CD14-positive monocyte (primary cell): ENCODE measurements at regions not wholly inside any gene's neighbourhood (a gene's known extent, or its start where the extent isn't known, plus 50 kb on each side); places are given as distances from the start of the nearest gene placed in this dataset.

Experiments used
- DNase-seq, 3 donors: peaks; one replicate each; pipeline ENCODE4 v3.0.0-alpha.2; 2011 to 2022
- H2AFZ ChIP-seq: 2 replicates; pipeline ENCODE4 v1.6.0; 2012; ENCODE audit warnings: mild to moderate bottlenecking, low read depth, low read length, inconsistent platforms; ENCODE audit not compliant: insufficient read depth, poor library complexity, severe bottlenecking
- H3K27ac ChIP-seq, 2 donors: 1 replicate in 1 of 2; 2 replicates in 1 of 2; pipeline ENCODE4 v1.5.1; 2012 to 2013; ENCODE audit warnings: low read length in 2 of 2, control low read depth in 1 of 2, inconsistent platforms in 1 of 2, low read depth in 1 of 2, mild to moderate bottlenecking in 1 of 2
- H3K27me3 ChIP-seq, 2 donors: one replicate each; pipeline versions ENCODE4 v1.6.0 to v1.6.1; 2011 to 2013; ENCODE audit warnings: low read length in 2 of 2; ENCODE audit not compliant: control insufficient read depth in 2 of 2, insufficient read depth in 2 of 2
- H3K36me3 ChIP-seq, 2 donors: replicated peaks in 1 of 2; 1 replicate in 1 of 2; 2 replicates in 1 of 2; pipeline versions ENCODE4 v1.5.1 to v1.6.1; 2012 to 2013; ENCODE audit warnings: low read length in 2 of 2, control low read depth in 1 of 2, inconsistent platforms in 1 of 2, mild to moderate bottlenecking in 1 of 2; ENCODE audit not compliant: insufficient read depth in 2 of 2, control insufficient read depth in 1 of 2
- H3K4me1 ChIP-seq, 2 donors: 1 replicate in 1 of 2; 2 replicates in 1 of 2; pipeline versions ENCODE4 v1.5.1 to v1.6.1; 2012 to 2013; ENCODE audit warnings: low read length in 2 of 2, control low read depth in 1 of 2, inconsistent platforms in 1 of 2, mild to moderate bottlenecking in 1 of 2, moderate library complexity in 1 of 2; ENCODE audit not compliant: insufficient read depth in 2 of 2, control insufficient read depth in 1 of 2
- H3K4me2 ChIP-seq: replicated peaks from 2 replicates; pipeline ENCODE3; 2012; ENCODE audit warnings: low read length, moderate library complexity, mild to moderate bottlenecking; ENCODE audit not compliant: poor library complexity, severe bottlenecking; ENCODE audit errors: extremely low read depth
- H3K4me3 ChIP-seq, 3 experiments: fragments of 200-600 bp in 1 of 3; sonication (generic) in 1 of 3; replicated peaks in 1 of 3; 1 replicate in 2 of 3; 2 replicates in 1 of 3; pipeline ENCODE4 v1.5.1; 2011 to 2013; ENCODE audit warnings: low read length in 3 of 3, mild to moderate bottlenecking in 3 of 3, control low read depth in 2 of 3, low read depth in 2 of 3, inconsistent platforms in 1 of 3, moderate library complexity in 1 of 3
- H3K79me2 ChIP-seq: 2 replicates; pipeline ENCODE4 v1.6.0; 2012; ENCODE audit warnings: mild to moderate bottlenecking, control low read depth, inconsistent platforms, low read length, moderate library complexity; ENCODE audit not compliant: insufficient read depth
- H3K9ac ChIP-seq: 2 replicates; pipeline ENCODE4 v1.6.0; 2017; ENCODE audit warnings: low read length, mild to moderate bottlenecking; ENCODE audit not compliant: insufficient read depth, poor library complexity, severe bottlenecking
- H3K9me3 ChIP-seq, 2 donors: replicated peaks in 1 of 2; 1 replicate in 1 of 2; 2 replicates in 1 of 2; pipeline versions ENCODE4 v1.5.1 to v1.6.1; 2012 to 2013; ENCODE audit warnings: low read length in 2 of 2, control low read depth in 1 of 2; ENCODE audit not compliant: control insufficient read depth in 1 of 2, insufficient read depth in 1 of 2
- H4K20me1 ChIP-seq: 2 replicates; pipeline ENCODE4 v1.6.0; 2012; ENCODE audit warnings: mild to moderate bottlenecking, low read length, control low read depth, moderate library complexity; ENCODE audit not compliant: insufficient read depth
- H3K27ac Mint-ChIP-seq, 7 donors: one replicate each; pipeline ENCODE4 v1.8.0; 2020; ENCODE audit warnings: mild to moderate bottlenecking in 7 of 7, mixed read lengths in 7 of 7, moderate library complexity in 6 of 7, inconsistent platforms in 2 of 7
- H3K27me3 Mint-ChIP-seq, 3 donors: one replicate each; pipeline ENCODE4 v1.8.0; 2021 to 2022; ENCODE audit warnings: low read depth in 3 of 3, mild to moderate bottlenecking in 3 of 3, mixed read lengths in 3 of 3, moderate library complexity in 3 of 3, inconsistent platforms in 1 of 3
- H3K36me3 Mint-ChIP-seq, 2 donors: one replicate each; pipeline ENCODE4 v1.8.0; 2020; ENCODE audit warnings: mixed read lengths in 2 of 2, inconsistent platforms in 1 of 2, mild to moderate bottlenecking in 1 of 2
- H3K4me1 Mint-ChIP-seq: one replicate; pipeline ENCODE4 v1.8.0; 2020; ENCODE audit warnings: mild to moderate bottlenecking, mixed read lengths
- H3K4me3 Mint-ChIP-seq, 2 donors: one replicate each; pipeline ENCODE4 v1.8.0; 2020; ENCODE audit warnings: mild to moderate bottlenecking in 2 of 2, mixed read lengths in 2 of 2, moderate library complexity in 1 of 2
- H3K9me3 Mint-ChIP-seq, 7 donors: one replicate each; pipeline ENCODE4 v1.8.0; 2020 to 2022; ENCODE audit warnings: mixed read lengths in 7 of 7, mild to moderate bottlenecking in 6 of 7, moderate library complexity in 6 of 7, inconsistent platforms in 2 of 7
- WGBS: methylation state at CpG from one replicate; pipeline ENCODE4 v1.1.5; 2013; ENCODE audit warnings: missing lambda C conversion rate; ENCODE audit not compliant: insufficient coverage; 5-methylcytosine and 5-hydroxymethylcytosine counted together
- intact Hi-C, 2 donors: fragments of 100-400 bp; cut with micrococcal nuclease; formaldehyde crosslinking; loops; one replicate each; pipeline versions ENCODE4 v1.15.0 to v1.15.1; 2023
- TF ChIP-seq, protein P1 (sequence below): fragments of 200-600 bp; IDR thresholded peaks from one replicate; pipeline ENCODE4 v1.8.0; 2022; ENCODE audit warnings: antibody characterized with exemption, mild to moderate bottlenecking

DNA sequence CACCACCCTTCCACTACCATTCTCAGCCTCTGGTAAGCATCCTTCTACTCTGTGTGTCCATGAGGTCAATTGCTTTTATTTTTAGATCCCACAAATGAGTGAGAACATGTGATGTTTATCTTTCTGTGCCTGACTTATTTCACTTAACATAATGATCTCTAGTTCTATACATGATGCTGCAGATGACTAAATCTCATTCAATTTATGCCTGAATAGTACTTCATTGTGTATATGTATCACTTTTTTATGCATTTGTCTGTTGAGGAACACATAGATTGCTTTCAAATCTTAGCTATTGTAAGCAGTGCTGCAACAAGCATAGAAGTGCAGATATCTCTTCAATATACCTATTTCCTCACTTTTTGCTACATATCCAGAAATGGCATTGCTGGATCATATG, 733.3 kb downstream of the SUCLG1 start:
- no peak overlapping the region for H2AFZ ChIP-seq
- H4K20me1 ChIP-seq, result no peaks in the 10 kb centered on the region
- H3K4me2 ChIP-seq, result no peak overlapping the region
- Mint-ChIP-seq H3K27ac (no peak overlapping the region), H3K36me3 (no peaks in the 10 kb centered on the region), H3K9me3 (peaks cover 1 to 10% (median 5%) of the 10 kb centered on the region in 7 donors), H3K4me1 (no peaks in the 10 kb centered on the region), H3K27me3 (no peaks in the 10 kb centered on the region), H3K4me3 (no peak overlapping the region)
- no peaks in the 10 kb centered on the region for H3K36me3 ChIP-seq
- no peaks in the 10 kb centered on the region for H3K9me3 ChIP-seq
- H3K27ac ChIP-seq, result no peak overlapping the region
- intact Hi-C loops, result no loop called here
- no peak for DNase-seq
- H3K4me1 ChIP-seq, result no peaks in the 10 kb centered on the region
- no peaks in the 10 kb centered on the region for H3K27me3 ChIP-seq
- TF ChIP-seq, protein P1, sequence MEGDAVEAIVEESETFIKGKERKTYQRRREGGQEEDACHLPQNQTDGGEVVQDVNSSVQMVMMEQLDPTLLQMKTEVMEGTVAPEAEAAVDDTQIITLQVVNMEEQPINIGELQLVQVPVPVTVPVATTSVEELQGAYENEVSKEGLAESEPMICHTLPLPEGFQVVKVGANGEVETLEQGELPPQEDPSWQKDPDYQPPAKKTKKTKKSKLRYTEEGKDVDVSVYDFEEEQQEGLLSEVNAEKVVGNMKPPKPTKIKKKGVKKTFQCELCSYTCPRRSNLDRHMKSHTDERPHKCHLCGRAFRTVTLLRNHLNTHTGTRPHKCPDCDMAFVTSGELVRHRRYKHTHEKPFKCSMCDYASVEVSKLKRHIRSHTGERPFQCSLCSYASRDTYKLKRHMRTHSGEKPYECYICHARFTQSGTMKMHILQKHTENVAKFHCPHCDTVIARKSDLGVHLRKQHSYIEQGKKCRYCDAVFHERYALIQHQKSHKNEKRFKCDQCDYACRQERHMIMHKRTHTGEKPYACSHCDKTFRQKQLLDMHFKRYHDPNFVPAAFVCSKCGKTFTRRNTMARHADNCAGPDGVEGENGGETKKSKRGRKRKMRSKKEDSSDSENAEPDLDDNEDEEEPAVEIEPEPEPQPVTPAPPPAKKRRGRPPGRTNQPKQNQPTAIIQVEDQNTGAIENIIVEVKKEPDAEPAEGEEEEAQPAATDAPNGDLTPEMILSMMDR, result no peak
- H3K9ac ChIP-seq, result no peak overlapping the region
- H3K4me3 ChIP-seq, result no peak overlapping the region
- H3K79me2 ChIP-seq, result no peaks in the 10 kb centered on the region

- H3K9me3 ChIP-seq, result no peaks in the 10 kb centered on the region
- no peaks in the 10 kb centered on the region for H4K20me1 ChIP-seq
- Mint-ChIP-seq H3K4me1 (no peaks in the 10 kb centered on the region), H3K27ac (no peak overlapping the region), H3K9me3 (peaks cover 0 to 8% (median 2%) of the 10 kb centered on the region in 7 donors), H3K4me3 (no peak overlapping the region), H3K27me3 (no peaks in the 10 kb centered on the region), H3K36me3 (no peaks in the 10 kb centered on the region)
- no peak overlapping the region for H3K4me2 ChIP-seq
- no peak overlapping the region for H2AFZ ChIP-seq
- no peaks in the 10 kb centered on the region for H3K27me3 ChIP-seq
- TF ChIP-seq, protein P1, result no peak
- H3K27ac ChIP-seq, result no peak overlapping the region
- intact Hi-C loops, result no loop called here
- no peak overlapping the region for H3K9ac ChIP-seq
- H3K36me3 ChIP-seq, result no peaks in the 10 kb centered on the region
- H3K4me3 ChIP-seq, result no peak overlapping the region
- H3K4me1 ChIP-seq, result no peaks in the 10 kb centered on the region
- no peak for DNase-seq
- no peaks in the 10 kb centered on the region for H3K79me2 ChIP-seq
- no CpG with 5 or more reads among the region's 1 CpG for WGBS
Observed at GRCh38 chr2:83705146-83705545, 753.9 kb downstream of the SUCLG1 start.
